ENCODE measurements at regions not wholly inside any gene's neighbourhood (a gene's known extent, or its start where the extent isn't known, plus 50 kb on each side); places are given as distances from the start of the nearest gene placed in this dataset.

GRCh38 chr13:73684286-73684685 lies 449.9 kb downstream of the KLF12 start:
- no peaks in the 10 kb centered on the region for H3K27me3 Mint-ChIP-seq (ENCODE audit: low read depth in 3 of 3)
- no peak overlapping the region for H3K27ac Mint-ChIP-seq
- no peaks in the 10 kb centered on the region for H3K4me1 Mint-ChIP-seq
- intact Hi-C loops (cut with micrococcal nuclease), result no loop called here
- Histone ChIP-seq H3K4me3 (replicated peaks in 1 of 3; ENCODE audit: low read depth in 2 of 3, low read length in 3 of 3) (no peak overlapping the region), H3K9ac (ENCODE audit: insufficient read depth, low read length, poor library complexity, severe bottlenecking) (no peak overlapping the region), H3K9me3 (replicated peaks in 1 of 2; ENCODE audit: control insufficient read depth in 1 of 2, insufficient read depth in 1 of 2, low read length in 2 of 2) (no peaks in the 10 kb centered on the region), H3K4me2 (replicated peaks; ENCODE audit: extremely low read depth, low read length, poor library complexity, severe bottlenecking) (no peak overlapping the region), H3K4me1 (ENCODE audit: control insufficient read depth in 1 of 2, insufficient read depth in 2 of 2, low read length in 2 of 2) (no peaks in the 10 kb centered on the region), H3K27me3 (ENCODE audit: control insufficient read depth in 2 of 2, insufficient read depth in 2 of 2, low read length in 2 of 2) (no peaks in the 10 kb centered on the region), H3K79me2 (ENCODE audit: insufficient read depth, low read length) (no peaks in the 10 kb centered on the region), H2AFZ (ENCODE audit: insufficient read depth, low read depth, low read length, poor library complexity, severe bottlenecking) (no peak overlapping the region), H4K20me1 (ENCODE audit: insufficient read depth, low read length) (no peaks in the 10 kb centered on the region), H3K36me3 (replicated peaks in 1 of 2; ENCODE audit: control insufficient read depth in 1 of 2, insufficient read depth in 2 of 2, low read length in 2 of 2) (no peaks in the 10 kb centered on the region), H3K27ac (ENCODE audit: low read depth in 1 of 2, low read length in 2 of 2) (no peak overlapping the region)
- no CpG with 5 or more reads among the region's 3 CpGs for WGBS (ENCODE audit: insufficient coverage)
- TF ChIP-seq CTCF (IDR thresholded peaks at IDR 0.05), result no peak
- no peak for DNase-seq
- peaks cover 0 to 11% (median 0%) of the 10 kb centered on the region in 7 donors for H3K9me3 Mint-ChIP-seq
- no peak overlapping the region for H3K4me3 Mint-ChIP-seq
- H3K36me3 Mint-ChIP-seq, result no peaks in the 10 kb centered on the region

- 80% methylated on average over 1 of the region's 3 CpGs for WGBS (ENCODE audit: insufficient coverage)
- no peak overlapping the region for H3K27ac ChIP-seq (ENCODE audit: low read depth in 1 of 2, low read length in 2 of 2)
- H3K36me3 ChIP-seq (replicated peaks in 1 of 2; ENCODE audit: control insufficient read depth in 1 of 2, insufficient read depth in 2 of 2, low read length in 2 of 2), result no peaks in the 10 kb centered on the region
- no peak for DNase-seq
- Mint-ChIP-seq H3K27me3 (ENCODE audit: low read depth in 3 of 3) (no peaks in the 10 kb centered on the region), H3K4me1 (no peaks in the 10 kb centered on the region), H3K36me3 (no peaks in the 10 kb centered on the region), H3K9me3 (peaks cover 0 to 11% (median 0%) of the 10 kb centered on the region in 7 donors), H3K27ac (no peak overlapping the region), H3K4me3 (no peak overlapping the region)
- no peaks in the 10 kb centered on the region for H3K79me2 ChIP-seq (ENCODE audit: insufficient read depth, low read length)
- H3K4me1 ChIP-seq (ENCODE audit: control insufficient read depth in 1 of 2, insufficient read depth in 2 of 2, low read length in 2 of 2), result no peaks in the 10 kb centered on the region
- no peak overlapping the region for H2AFZ ChIP-seq (ENCODE audit: insufficient read depth, low read depth, low read length, poor library complexity, severe bottlenecking)
- H3K9me3 ChIP-seq (replicated peaks in 1 of 2; ENCODE audit: control insufficient read depth in 1 of 2, insufficient read depth in 1 of 2, low read length in 2 of 2), result no peaks in the 10 kb centered on the region
- intact Hi-C loops (cut with micrococcal nuclease), result no loop called here
- no peaks in the 10 kb centered on the region for H4K20me1 ChIP-seq (ENCODE audit: insufficient read depth, low read length)
- H3K4me2 ChIP-seq (replicated peaks; ENCODE audit: extremely low read depth, low read length, poor library complexity, severe bottlenecking), result no peak overlapping the region
- TF ChIP-seq CTCF (IDR thresholded peaks at IDR 0.05), result no peak
- no peaks in the 10 kb centered on the region for H3K27me3 ChIP-seq (ENCODE audit: control insufficient read depth in 2 of 2, insufficient read depth in 2 of 2, low read length in 2 of 2)
- H3K4me3 ChIP-seq (replicated peaks in 1 of 3; ENCODE audit: low read depth in 2 of 3, low read length in 3 of 3), result no peak overlapping the region
- no peak overlapping the region for H3K9ac ChIP-seq (ENCODE audit: insufficient read depth, low read length, poor library complexity, severe bottlenecking)
These were observed 450.5 kb downstream of the KLF12 start for GRCh38 chr13:73683746-73684145.

Measured in CD14-positive monocyte (primary cell).